Lower leg skin (tissue), 3 donors: ENCODE measurements at regions not wholly inside any gene's neighbourhood (a gene's known extent, or its start where the extent isn't known, plus 50 kb on each side); places are given as distances from the start of the nearest gene placed in this dataset.

ENCODE experiments used
- POLR2A ChIP-seq, 2 donors: fragments of 450-650 bp; IDR thresholded peaks; one replicate each; pipeline ENCODE4 v1.6.1; 2016 to 2017; ENCODE audit warnings: antibody characterized with exemption in 2 of 2, mild to moderate bottlenecking in 1 of 2, moderate library complexity in 1 of 2
- TF ChIP-seq, protein P1 (sequence below), 3 donors: fragments of 450-650 bp; IDR thresholded peaks; one replicate each; pipeline ENCODE4 v1.5.1; 2016; ENCODE audit warnings: antibody characterized with exemption in 3 of 3, mild to moderate bottlenecking in 3 of 3, moderate library complexity in 2 of 3

DNA sequence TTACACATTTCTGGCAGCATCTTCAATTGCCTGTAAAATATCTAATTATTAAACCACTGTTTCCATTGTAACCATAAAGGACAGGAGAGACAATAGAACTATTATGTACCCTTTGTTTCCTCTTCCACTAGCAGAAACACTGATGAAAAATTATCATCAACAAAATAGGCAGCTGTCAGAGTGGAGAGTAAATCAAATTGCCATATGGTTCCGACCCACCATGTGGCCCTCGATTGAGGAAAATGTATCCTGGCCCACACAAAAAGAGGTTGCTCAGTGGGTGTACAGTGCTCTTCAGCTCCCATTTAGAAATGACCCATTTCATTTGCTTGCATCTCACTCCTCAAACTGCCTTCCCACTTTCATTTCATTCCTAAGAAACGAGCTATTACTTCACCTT, 570.6 kb upstream of the UBE2E2 start:
- TF ChIP-seq, protein P1, sequence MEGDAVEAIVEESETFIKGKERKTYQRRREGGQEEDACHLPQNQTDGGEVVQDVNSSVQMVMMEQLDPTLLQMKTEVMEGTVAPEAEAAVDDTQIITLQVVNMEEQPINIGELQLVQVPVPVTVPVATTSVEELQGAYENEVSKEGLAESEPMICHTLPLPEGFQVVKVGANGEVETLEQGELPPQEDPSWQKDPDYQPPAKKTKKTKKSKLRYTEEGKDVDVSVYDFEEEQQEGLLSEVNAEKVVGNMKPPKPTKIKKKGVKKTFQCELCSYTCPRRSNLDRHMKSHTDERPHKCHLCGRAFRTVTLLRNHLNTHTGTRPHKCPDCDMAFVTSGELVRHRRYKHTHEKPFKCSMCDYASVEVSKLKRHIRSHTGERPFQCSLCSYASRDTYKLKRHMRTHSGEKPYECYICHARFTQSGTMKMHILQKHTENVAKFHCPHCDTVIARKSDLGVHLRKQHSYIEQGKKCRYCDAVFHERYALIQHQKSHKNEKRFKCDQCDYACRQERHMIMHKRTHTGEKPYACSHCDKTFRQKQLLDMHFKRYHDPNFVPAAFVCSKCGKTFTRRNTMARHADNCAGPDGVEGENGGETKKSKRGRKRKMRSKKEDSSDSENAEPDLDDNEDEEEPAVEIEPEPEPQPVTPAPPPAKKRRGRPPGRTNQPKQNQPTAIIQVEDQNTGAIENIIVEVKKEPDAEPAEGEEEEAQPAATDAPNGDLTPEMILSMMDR (IDR thresholded peaks at IDR 0.05) = no peak
- no peak for TF ChIP-seq POLR2A (IDR thresholded peaks at IDR 0.05)
